ENCODE measurements at regions not wholly inside any gene's neighbourhood (a gene's known extent, or its start where the extent isn't known, plus 50 kb on each side); places are given as distances from the start of the nearest gene placed in this dataset.

- TF ChIP-seq, protein P1, sequence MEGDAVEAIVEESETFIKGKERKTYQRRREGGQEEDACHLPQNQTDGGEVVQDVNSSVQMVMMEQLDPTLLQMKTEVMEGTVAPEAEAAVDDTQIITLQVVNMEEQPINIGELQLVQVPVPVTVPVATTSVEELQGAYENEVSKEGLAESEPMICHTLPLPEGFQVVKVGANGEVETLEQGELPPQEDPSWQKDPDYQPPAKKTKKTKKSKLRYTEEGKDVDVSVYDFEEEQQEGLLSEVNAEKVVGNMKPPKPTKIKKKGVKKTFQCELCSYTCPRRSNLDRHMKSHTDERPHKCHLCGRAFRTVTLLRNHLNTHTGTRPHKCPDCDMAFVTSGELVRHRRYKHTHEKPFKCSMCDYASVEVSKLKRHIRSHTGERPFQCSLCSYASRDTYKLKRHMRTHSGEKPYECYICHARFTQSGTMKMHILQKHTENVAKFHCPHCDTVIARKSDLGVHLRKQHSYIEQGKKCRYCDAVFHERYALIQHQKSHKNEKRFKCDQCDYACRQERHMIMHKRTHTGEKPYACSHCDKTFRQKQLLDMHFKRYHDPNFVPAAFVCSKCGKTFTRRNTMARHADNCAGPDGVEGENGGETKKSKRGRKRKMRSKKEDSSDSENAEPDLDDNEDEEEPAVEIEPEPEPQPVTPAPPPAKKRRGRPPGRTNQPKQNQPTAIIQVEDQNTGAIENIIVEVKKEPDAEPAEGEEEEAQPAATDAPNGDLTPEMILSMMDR (IDR thresholded peaks at IDR 0.05): no peak
- TF ChIP-seq ZFX (IDR thresholded peaks at IDR 0.05; ENCODE audit: borderline replicate concordance): no peak
Observed at GRCh38 chr5:57955511-57955910, 472.9 kb upstream of the ACTBL2 start.

Data from 22Rv1 (cell line).